HL-60 (cell line): ENCODE measurements at regions not wholly inside any gene's neighbourhood (a gene's known extent, or its start where the extent isn't known, plus 50 kb on each side); places are given as distances from the start of the nearest gene placed in this dataset.

Experiments
- CTCF ChIP-seq: IDR thresholded peaks from one replicate; pipeline ENCODE4 v1.5.1; 2011; ENCODE audit warnings: low read length, control low read depth, inconsistent platforms; ENCODE audit not compliant: insufficient read depth
- REST ChIP-seq: IDR thresholded peaks from 2 replicates; pipeline ENCODE4 v1.6.1; 2012; ENCODE audit warnings: low read depth; ENCODE audit not compliant: insufficient replicate concordance

- TF ChIP-seq CTCF (no peak), REST (no peak)
Measured at GRCh38 chr3:127446756-127447155, 143.8 kb downstream of the TPRA1 start.
